Erythroblast (primary cell): ENCODE measurements at regions not wholly inside any gene's neighbourhood (a gene's known extent, or its start where the extent isn't known, plus 50 kb on each side); places are given as distances from the start of the nearest gene placed in this dataset.

Source experiments
- GATA1 ChIP-seq: IDR thresholded peaks from 2 replicates; pipeline ENCODE4 v1.6.1; 2011; ENCODE audit warnings: low read depth, mild to moderate bottlenecking, control low read depth, low read length, moderate library complexity
- POLR2A ChIP-seq: IDR thresholded peaks from 2 replicates; pipeline ENCODE4 v1.6.1; 2011; ENCODE audit warnings: mild to moderate bottlenecking, low read length

GRCh38 chr3:148173851-148174250 lies 523.9 kb upstream of the AGTR1 start:
- TF ChIP-seq POLR2A, result no peak
- no peak for TF ChIP-seq GATA1
